ENCODE measurements at regions not wholly inside any gene's neighbourhood (a gene's known extent, or its start where the extent isn't known, plus 50 kb on each side); places are given as distances from the start of the nearest gene placed in this dataset.

DNA sequence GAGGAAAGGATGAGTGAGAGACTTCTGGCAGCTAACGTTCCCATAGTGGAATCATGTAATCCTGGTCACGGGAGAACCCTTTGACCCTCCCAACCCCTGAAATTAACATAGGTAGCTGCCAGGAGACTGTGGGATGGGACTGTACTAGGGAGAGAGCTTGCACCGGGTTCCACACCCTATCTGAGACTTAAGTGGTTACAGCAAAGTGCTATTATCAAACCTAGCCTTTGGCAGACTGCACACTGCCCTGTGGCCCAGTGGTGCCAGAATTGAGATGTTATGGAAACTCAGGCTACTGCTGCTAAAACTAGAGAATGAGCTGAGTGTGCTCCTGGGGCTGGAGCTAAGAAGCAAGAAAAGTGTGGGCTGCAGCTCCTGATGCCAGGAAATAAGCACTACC, 79.6 kb upstream of the PDC start:
- intact Hi-C loops (cut with micrococcal nuclease; ENCODE audit: unreplicated experiment), result no loop called here
- H3K9me2 ChIP-seq (ENCODE audit: insufficient read depth), result no peaks in the 10 kb centered on the region
- ChIA-PET POLR2A (ENCODE audit: unreplicated experiment) (no interaction called here), CTCF (interaction anchor here (0.6 kb wide), 1 partner anchor 498 kb away, joined by 3 read pairs; no protein-coding TSS in a partner anchor)
- no peaks in the 10 kb centered on the region for H3F3A ChIP-seq (ENCODE audit: insufficient read depth, low read depth)
- H3K4me1 ChIP-seq (replicated peaks; ENCODE audit: insufficient read depth), result no peaks in the 10 kb centered on the region
- no peaks in the 10 kb centered on the region for H3K79me2 ChIP-seq (ENCODE audit: low read depth)
- no peaks in the 10 kb centered on the region for H4K20me1 ChIP-seq (ENCODE audit: insufficient read depth)
- H3K9me3 ChIP-seq (ENCODE audit: insufficient read depth, low read depth), result no peaks in the 10 kb centered on the region
- DNase-seq, result no peak
- no TSS peak for BruUV-seq (replicated peaks)
- H2AFZ ChIP-seq, result no peak overlapping the region
- H3K36me3 ChIP-seq (ENCODE audit: low read depth), result no peaks in the 10 kb centered on the region
- no peak overlapping the region for H3K27ac ChIP-seq
- no peak overlapping the region for H3K4me3 ChIP-seq
- no peaks in the 10 kb centered on the region for H3K27me3 ChIP-seq (ENCODE audit: insufficient read depth, low read depth)
- TF ChIP-seq, protein P1, sequence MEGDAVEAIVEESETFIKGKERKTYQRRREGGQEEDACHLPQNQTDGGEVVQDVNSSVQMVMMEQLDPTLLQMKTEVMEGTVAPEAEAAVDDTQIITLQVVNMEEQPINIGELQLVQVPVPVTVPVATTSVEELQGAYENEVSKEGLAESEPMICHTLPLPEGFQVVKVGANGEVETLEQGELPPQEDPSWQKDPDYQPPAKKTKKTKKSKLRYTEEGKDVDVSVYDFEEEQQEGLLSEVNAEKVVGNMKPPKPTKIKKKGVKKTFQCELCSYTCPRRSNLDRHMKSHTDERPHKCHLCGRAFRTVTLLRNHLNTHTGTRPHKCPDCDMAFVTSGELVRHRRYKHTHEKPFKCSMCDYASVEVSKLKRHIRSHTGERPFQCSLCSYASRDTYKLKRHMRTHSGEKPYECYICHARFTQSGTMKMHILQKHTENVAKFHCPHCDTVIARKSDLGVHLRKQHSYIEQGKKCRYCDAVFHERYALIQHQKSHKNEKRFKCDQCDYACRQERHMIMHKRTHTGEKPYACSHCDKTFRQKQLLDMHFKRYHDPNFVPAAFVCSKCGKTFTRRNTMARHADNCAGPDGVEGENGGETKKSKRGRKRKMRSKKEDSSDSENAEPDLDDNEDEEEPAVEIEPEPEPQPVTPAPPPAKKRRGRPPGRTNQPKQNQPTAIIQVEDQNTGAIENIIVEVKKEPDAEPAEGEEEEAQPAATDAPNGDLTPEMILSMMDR (conservative IDR thresholded peaks at IDR 0.05), result no peak
- no peak overlapping the region for H3K4me2 ChIP-seq

DNA sequence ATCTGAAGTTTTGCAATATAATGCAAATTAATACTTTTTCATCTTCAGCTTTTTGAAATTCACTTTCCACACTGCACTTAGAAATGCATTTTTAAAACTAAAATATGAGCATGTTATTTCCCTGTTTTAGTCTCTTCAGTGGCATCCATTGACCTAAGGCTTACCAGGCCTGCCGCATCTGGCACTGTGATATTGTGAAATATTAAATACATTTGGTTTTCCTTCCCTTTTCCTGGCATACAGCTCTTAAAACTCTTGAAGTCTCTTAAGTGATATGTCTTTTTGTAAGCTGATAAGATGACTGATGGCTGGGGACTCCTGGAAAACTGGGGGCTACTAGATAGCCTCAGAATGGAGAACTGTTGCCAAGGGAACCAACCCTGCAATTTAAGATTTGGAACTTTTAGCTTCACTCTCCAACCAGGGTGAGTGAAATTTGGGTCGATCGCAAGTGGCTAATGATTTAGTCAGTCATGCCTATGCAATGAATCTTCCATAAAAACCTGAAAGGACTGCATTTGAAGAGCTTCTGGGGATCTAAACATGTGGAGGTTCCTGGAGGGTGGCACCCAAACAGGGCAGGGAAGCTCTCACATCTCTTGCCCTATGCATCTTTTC, 75.5 kb upstream of the PDC start:
- Histone ChIP-seq H3K4me1 (replicated peaks; ENCODE audit: insufficient read depth) (no peaks in the 10 kb centered on the region), H3K36me3 (ENCODE audit: low read depth) (no peaks in the 10 kb centered on the region), H3K4me3 (no peak overlapping the region), H2AFZ (no peak overlapping the region), H3K27me3 (ENCODE audit: insufficient read depth, low read depth) (no peaks in the 10 kb centered on the region), H3F3A (ENCODE audit: insufficient read depth, low read depth) (no peaks in the 10 kb centered on the region), H4K20me1 (ENCODE audit: insufficient read depth) (no peaks in the 10 kb centered on the region), H3K4me2 (no peak overlapping the region), H3K9me2 (ENCODE audit: insufficient read depth) (peaks cover 6% of the 10 kb centered on the region; the same call in 1 of the 2 replicates), H3K27ac (no peak overlapping the region), H3K9me3 (ENCODE audit: insufficient read depth, low read depth) (no peaks in the 10 kb centered on the region), H3K79me2 (ENCODE audit: low read depth) (no peaks in the 10 kb centered on the region)
- DNase-seq, result no peak
- BruUV-seq (replicated peaks), result no TSS peak
- CTCF ChIA-PET, result no interaction called here
- no peak for TF ChIP-seq EZH2 (IDR thresholded peaks at IDR 0.05; ENCODE audit: low read depth)
- TF ChIP-seq, protein P1 (conservative IDR thresholded peaks at IDR 0.05), result no peak
- intact Hi-C loops (cut with micrococcal nuclease; ENCODE audit: unreplicated experiment), result no loop called here
- POLR2A ChIA-PET (ENCODE audit: unreplicated experiment), result interaction anchor here (0.7 kb wide), 1 partner anchor 144 kb away, joined by 10 read pairs; no protein-coding TSS in a partner anchor

DNA sequence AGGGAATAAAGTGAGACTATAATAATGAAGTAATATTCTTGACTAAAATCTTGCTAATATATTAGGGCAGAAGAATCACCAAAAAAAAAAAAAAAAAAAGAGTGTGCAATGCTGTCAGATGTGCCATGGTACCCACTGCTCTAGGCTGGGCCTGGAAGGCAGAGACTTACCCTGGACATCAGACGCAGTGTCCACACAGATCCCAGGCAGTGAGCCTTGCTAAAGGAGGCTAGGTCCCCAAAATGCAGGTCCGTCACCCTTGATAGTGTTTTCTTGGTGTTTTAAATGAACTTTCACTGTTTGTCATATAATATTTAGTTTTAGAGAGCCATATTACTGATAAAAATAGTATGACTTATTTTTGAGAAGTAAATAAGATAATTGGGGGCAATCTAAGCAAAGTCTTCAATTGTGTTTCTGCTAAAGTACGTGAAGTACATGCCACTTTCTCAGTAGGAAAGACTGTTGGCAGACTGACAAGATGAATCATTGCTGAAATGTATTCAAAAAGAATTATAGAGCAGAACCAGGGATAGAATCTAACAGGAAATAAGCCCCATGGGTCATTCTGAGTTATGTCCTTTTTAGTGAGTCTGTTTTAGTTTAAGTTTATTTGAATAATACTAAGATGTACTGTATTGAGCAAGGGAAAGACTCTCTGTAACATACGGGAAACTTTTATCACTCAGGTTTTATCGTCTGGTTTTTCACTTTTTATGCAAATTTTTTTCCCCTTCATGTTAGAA, 74.6 kb upstream of the PDC start:
- Histone ChIP-seq H3K27ac (no peak overlapping the region), H3K27me3 (ENCODE audit: insufficient read depth, low read depth) (no peaks in the 10 kb centered on the region), H3K4me3 (no peak overlapping the region), H3K79me2 (ENCODE audit: low read depth) (no peaks in the 10 kb centered on the region), H3K4me2 (no peak overlapping the region), H3K9me3 (ENCODE audit: insufficient read depth, low read depth) (no peaks in the 10 kb centered on the region), H3K4me1 (replicated peaks; ENCODE audit: insufficient read depth) (no peaks in the 10 kb centered on the region), H3F3A (ENCODE audit: insufficient read depth, low read depth) (no peaks in the 10 kb centered on the region), H3K9me2 (ENCODE audit: insufficient read depth) (peaks cover 6% of the 10 kb centered on the region; the same call in 1 of the 2 replicates), H4K20me1 (ENCODE audit: insufficient read depth) (no peaks in the 10 kb centered on the region), H3K36me3 (ENCODE audit: low read depth) (no peaks in the 10 kb centered on the region), H2AFZ (no peak overlapping the region)
- no peak for TF ChIP-seq EZH2 (IDR thresholded peaks at IDR 0.05; ENCODE audit: low read depth)
- TF ChIP-seq, protein P1 (conservative IDR thresholded peaks at IDR 0.05), result no peak
- POLR2A ChIA-PET (ENCODE audit: unreplicated experiment), result interaction anchor here (0.6 to 0.7 kb wide), 2 partner anchors 95 to 144 kb away, joined by 3 to 10 read pairs; no protein-coding TSS in a partner anchor
- no TSS peak for BruUV-seq (replicated peaks)
- intact Hi-C loops (cut with micrococcal nuclease; ENCODE audit: unreplicated experiment), result no loop called here
- DNase-seq, result no peak
- CTCF ChIA-PET, result no interaction called here
